ENCODE measurements at regions not wholly inside any gene's neighbourhood (a gene's known extent, or its start where the extent isn't known, plus 50 kb on each side); places are given as distances from the start of the nearest gene placed in this dataset.
"Not testable (repeated sequence)": the region's sequence is repeated elsewhere in the genome, so short reads cannot be mapped to it uniquely, and the experiment has no call there.

GRCh38 chr7:39829028-39829427 is 121.0 kb upstream of the CDK13 start:
- in situ Hi-C loops (cut with HindIII; ENCODE audit: low pct_unique_long_range_greater_than_20kb, low sequenced_read_pairs), result no loop called here
- CTCF ChIA-PET, result no interaction called here

GRCh38 chr7:39832519-39833085 is 117.5 kb upstream of the CDK13 start:
- in situ Hi-C loops (cut with HindIII; ENCODE audit: low pct_unique_long_range_greater_than_20kb, low sequenced_read_pairs), result no loop called here
- Histone ChIP-seq H3K27me3 (ENCODE audit: control insufficient read depth, insufficient read depth, low read length) (peaks cover 41% of the 10 kb centered on the region), H3K27ac (ENCODE audit: low read length) (no peak overlapping the region), H3K4me3 (ENCODE audit: low read depth in 2 of 2, low read length in 2 of 2) (peak overlapping the region in 1 of 2 experiments; percentile 39; a peak in 2 of 4 replicates), H3K4me1 (ENCODE audit: control insufficient read depth, insufficient read depth, low read length) (no peaks in the 10 kb centered on the region), H3K36me3 (ENCODE audit: control insufficient read depth, insufficient read depth, low read length) (no peaks in the 10 kb centered on the region), H3K9me3 (ENCODE audit: control insufficient read depth, insufficient read depth, low read depth, low read length) (no peaks in the 10 kb centered on the region)
- BruUV-seq (replicated peaks), result no TSS peak
- intact Hi-C loops (cut with micrococcal nuclease; ENCODE audit: unreplicated experiment), result no loop called here
- TF ChIP-seq SIN3A (IDR thresholded peaks at IDR 0.05; ENCODE audit: borderline replicate concordance, insufficient read depth, low read depth, low read length), result no peak
- no peak for TF ChIP-seq CTCF (IDR thresholded peaks at IDR 0.05)
- no peak for TF ChIP-seq TCF7L2 (IDR thresholded peaks at IDR 0.05; ENCODE audit: low read depth, low read length)
- TF ChIP-seq POLR2AphosphoS5 (IDR thresholded peaks at IDR 0.05; ENCODE audit: low read depth, low read length), result no peak
- TF ChIP-seq REST (IDR thresholded peaks at IDR 0.05; ENCODE audit: insufficient read depth in 1 of 2, low read depth in 2 of 2, low read length in 1 of 2), result no peak
- DNase-seq (ENCODE audit: low read depth, low spot score) (no peak), ATAC-seq (no peak)
- ChIA-PET POLR2A (no interaction called here), CTCF (no interaction called here)

More at GRCh38 chr7:39829028-39829427, 121.0 kb upstream of the CDK13 start:
- Histone ChIP-seq H3K4me3 (ENCODE audit: low read depth in 2 of 2, low read length in 2 of 2) (no peak overlapping the region), H3K27me3 (ENCODE audit: control insufficient read depth, insufficient read depth, low read length) (peaks cover 59% of the 10 kb centered on the region), H3K27ac (ENCODE audit: low read length) (no peak overlapping the region), H3K9me3 (ENCODE audit: control insufficient read depth, insufficient read depth, low read depth, low read length) (no peaks in the 10 kb centered on the region), H3K4me1 (ENCODE audit: control insufficient read depth, insufficient read depth, low read length) (no peaks in the 10 kb centered on the region), H3K36me3 (ENCODE audit: control insufficient read depth, insufficient read depth, low read length) (no peaks in the 10 kb centered on the region)
- intact Hi-C loops (cut with micrococcal nuclease; ENCODE audit: unreplicated experiment), result no loop called here
- BruUV-seq (replicated peaks), result no TSS peak
- POLR2A ChIA-PET, result interaction anchor here (0.6 kb wide), 2 partner anchors 31 to 81 kb away, joined by 3 read pairs; no protein-coding TSS in a partner anchor
- no peak for TF ChIP-seq TCF7L2 (IDR thresholded peaks at IDR 0.05; ENCODE audit: low read depth, low read length)
- no peak for TF ChIP-seq POLR2AphosphoS5 (IDR thresholded peaks at IDR 0.05; ENCODE audit: low read depth, low read length)
- TF ChIP-seq SIN3A (IDR thresholded peaks at IDR 0.05; ENCODE audit: borderline replicate concordance, insufficient read depth, low read depth, low read length), result no peak
- DNase-seq (ENCODE audit: low read depth, low spot score) (no peak), ATAC-seq (no peak)

GRCh38 chr7:39833180-39833799 is 116.8 kb upstream of the CDK13 start:
- intact Hi-C loops (cut with micrococcal nuclease; ENCODE audit: unreplicated experiment); POLR2A ChIA-PET; H3K27ac ChIP-seq (ENCODE audit: low read length): not testable (repeated sequence)

More at GRCh38 chr7:39833180-39833799, 116.8 kb upstream of the CDK13 start:
- H3K36me3 ChIP-seq (ENCODE audit: control insufficient read depth, insufficient read depth, low read length); H3K4me1 ChIP-seq (ENCODE audit: control insufficient read depth, insufficient read depth, low read length); in situ Hi-C loops (cut with HindIII; ENCODE audit: low pct_unique_long_range_greater_than_20kb, low sequenced_read_pairs); CTCF ChIA-PET; BruUV-seq (replicated peaks); DNase-seq (ENCODE audit: low read depth, low spot score); H3K9me3 ChIP-seq (ENCODE audit: control insufficient read depth, insufficient read depth, low read depth, low read length): not testable (repeated sequence)
- peak; percentile 97 for ATAC-seq
- Histone ChIP-seq H3K27me3 (ENCODE audit: control insufficient read depth, insufficient read depth, low read length) (peaks cover 36% of the 10 kb centered on the region), H3K4me3 (ENCODE audit: low read depth in 2 of 2, low read length in 2 of 2) (peak overlapping the region; percentile 39 to 46)
- TF ChIP-seq CTCF (IDR thresholded peaks at IDR 0.05), result peak; percentile 21; the same call in 1 of the 2 replicates

Measured in Panc1 (cell line).